Fibroblast of villous mesenchyme (primary cell): ENCODE measurements at regions not wholly inside any gene's neighbourhood (a gene's known extent, or its start where the extent isn't known, plus 50 kb on each side); places are given as distances from the start of the nearest gene placed in this dataset.

Experiments
- DNase-seq: peaks from one replicate; pipeline ENCODE4 v3.0.0-alpha.2; 2010; ENCODE audit warnings: low read depth
- H3K4me3 ChIP-seq: 2 replicates; pipeline ENCODE4 v1.5.1; 2011; ENCODE audit warnings: low read depth, mild to moderate bottlenecking, low read length
- CTCF ChIP-seq: IDR thresholded peaks from 2 replicates; pipeline ENCODE4 v1.5.1; 2012; ENCODE audit warnings: low read depth, mild to moderate bottlenecking, low read length; ENCODE audit not compliant: insufficient read depth

GRCh38 chr11:26143566-26144290 is 188.2 kb upstream of the ANO3 start:
- no peak for TF ChIP-seq CTCF
- DNase-seq = no peak
- no peak overlapping the region for H3K4me3 ChIP-seq

GRCh38 chr11:26144291-26144690 is 187.6 kb upstream of the ANO3 start:
- H3K4me3 ChIP-seq = no peak overlapping the region
- no peak for TF ChIP-seq CTCF
- no peak for DNase-seq

DNA sequence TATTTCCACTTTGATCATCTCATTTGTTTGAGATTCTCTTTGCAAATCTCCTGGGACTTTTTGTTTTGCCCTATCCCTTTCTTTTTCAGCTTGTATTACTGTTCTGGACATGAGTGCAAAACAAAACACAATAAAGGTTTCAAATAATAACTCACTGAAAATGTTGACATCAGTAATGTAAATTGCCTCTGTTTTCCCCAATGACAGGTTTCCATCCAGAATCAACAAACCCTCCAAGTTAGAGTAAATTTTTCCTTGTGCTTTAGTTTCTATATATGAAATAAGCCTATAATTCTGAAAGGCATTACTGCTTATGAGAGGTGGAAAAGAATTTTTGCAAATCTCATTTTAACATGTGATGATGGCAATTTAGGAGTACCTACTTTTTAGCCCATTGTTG is 187.0 kb upstream of the ANO3 start:
- H3K4me3 ChIP-seq = no peak overlapping the region
- DNase-seq = no peak
- TF ChIP-seq CTCF = no peak

DNA sequence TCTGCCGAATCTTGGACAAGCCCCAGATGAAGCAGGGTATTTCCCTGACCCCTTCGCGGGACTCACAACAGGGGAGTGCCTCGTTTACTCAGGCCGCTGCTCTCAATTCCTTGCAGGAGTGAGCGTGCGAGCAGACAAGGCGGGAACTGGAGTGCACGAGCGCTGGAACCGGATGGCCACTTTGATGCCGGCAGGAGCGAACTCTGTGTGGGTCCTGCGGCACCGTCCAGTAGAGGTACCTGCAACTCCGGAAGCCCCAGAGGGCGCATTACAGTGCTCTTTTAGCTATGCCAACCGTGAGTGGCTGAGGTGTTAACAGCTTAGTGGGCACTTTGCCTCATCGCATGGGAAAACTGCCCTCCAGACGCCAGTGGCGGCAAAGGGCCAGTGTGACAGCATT is 182.3 kb upstream of the ANO3 start:
- no peak for TF ChIP-seq CTCF
- H3K4me3 ChIP-seq = no peak overlapping the region
- DNase-seq = no peak

DNA sequence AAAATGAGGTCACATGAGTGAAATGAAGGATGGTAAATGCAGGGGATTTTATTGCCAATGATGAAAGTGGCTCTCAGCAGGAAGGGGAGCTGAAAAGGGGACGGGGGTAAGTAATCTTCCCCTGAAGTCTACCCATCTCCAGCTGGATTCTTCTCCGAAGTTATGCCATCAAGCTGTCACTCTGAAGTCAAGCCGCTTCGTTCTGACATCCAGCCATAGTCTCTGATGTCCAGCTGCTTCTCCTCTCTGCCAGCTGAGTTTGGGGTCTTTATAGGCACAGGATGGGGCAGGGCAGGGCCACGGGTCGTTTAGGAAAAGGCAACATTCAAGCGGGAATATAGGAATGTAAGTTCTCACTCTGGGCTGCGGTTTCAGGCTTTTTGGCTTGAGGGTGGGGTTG is 181.9 kb upstream of the ANO3 start:
- no peak for DNase-seq
- H3K4me3 ChIP-seq = no peak overlapping the region
- TF ChIP-seq CTCF = no peak

- DNase-seq = no peak
- no peak overlapping the region for H3K4me3 ChIP-seq
- TF ChIP-seq CTCF = no peak
These were observed 173.7 kb upstream of the ANO3 start for GRCh38 chr11:26158251-26158650.

- no peak overlapping the region for H3K4me3 ChIP-seq
- no peak for TF ChIP-seq CTCF
- no peak for DNase-seq
These were observed 169.6 kb upstream of the ANO3 start for GRCh38 chr11:26162291-26162690.
